NCI-H524 (cell line): ENCODE measurements at regions not wholly inside any gene's neighbourhood (a gene's known extent, or its start where the extent isn't known, plus 50 kb on each side); places are given as distances from the start of the nearest gene placed in this dataset.
A peak's percentile ranks its signal among the peaks of the same experiment; 100 is the strongest.
"Not testable (repeated sequence)": the region's sequence is repeated elsewhere in the genome, so short reads cannot be mapped to it uniquely, and the experiment has no call there.

ENCODE experiments used
- DNase-seq, 2 experiments: peaks; one replicate each; lab custom pipeline; 2025; lab: John Stamatoyannopoulos, UW

DNA sequence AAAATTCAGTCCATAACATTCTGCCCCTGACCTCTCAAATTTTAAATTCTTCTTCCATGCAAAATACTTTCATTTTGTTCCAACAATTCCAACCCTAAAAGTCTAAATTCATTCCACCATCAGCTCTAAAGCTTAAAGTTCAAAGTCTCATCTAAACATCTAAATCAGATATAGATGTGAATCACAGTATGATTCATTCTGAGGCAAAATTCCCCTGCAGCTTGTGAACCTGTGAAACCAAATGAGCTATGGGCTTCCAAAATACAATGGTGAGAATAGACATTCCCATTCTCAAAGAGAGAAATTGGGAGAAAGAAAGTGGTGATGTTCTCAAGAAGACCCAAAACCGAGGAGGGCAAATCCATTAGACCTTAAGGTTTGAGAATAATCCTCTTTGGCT is 309.8 kb downstream of the HIVEP2 start:
- DNase-seq = no peak

DNA sequence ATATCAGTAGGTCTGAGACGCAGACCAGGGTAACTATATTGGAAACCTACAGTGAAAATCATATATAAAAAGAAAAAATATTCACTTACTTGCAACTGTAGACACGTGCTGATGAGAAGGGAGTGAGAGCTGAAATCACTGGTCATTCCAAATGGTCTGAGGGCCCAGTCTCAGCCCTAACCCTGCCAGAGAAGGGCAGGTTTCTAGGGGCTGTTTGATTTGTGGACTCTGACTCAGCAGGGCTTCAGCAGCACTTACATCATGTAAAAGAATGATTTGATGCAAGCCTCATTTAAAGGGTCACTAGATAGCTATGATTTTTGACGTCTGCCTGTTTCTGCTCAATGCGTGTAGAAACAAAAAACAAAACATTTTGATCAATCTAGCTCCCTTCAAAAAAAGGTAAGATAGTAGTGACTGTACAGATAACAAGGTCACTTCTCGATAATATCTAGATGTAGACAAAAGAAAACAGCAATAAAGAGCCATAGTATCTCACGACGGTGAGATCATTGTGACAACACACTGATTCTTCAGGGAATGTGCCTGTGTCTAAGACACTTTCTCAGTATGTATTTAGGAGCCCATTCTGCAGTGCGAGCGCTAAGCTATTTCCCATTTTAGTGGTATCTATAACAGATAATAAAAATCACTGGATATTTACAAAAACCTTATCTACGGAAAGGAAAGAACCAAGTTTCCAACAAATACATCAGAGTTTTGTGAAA is 307.2 kb downstream of the HIVEP2 start:
- DNase-seq = no peak

DNA sequence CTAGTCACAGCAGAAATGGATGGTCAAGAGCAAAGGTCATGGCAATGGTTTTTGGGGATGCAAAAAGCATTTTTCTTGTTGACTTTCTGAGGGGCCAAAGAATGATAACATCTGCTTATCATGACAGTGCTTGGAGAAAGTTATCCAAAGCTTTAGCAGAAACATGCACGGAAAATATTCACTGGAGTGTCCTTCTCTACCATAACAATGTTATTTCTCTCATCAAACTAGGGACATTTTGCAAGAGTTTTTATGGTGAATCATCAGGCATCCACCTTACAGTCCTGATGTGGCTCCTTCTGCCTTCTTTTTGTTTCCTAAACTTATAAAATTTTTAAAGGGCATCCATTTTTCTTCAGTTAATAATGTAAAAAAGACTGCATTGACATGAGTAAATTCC is 302.3 kb downstream of the HIVEP2 start:
- no peak for DNase-seq

DNA sequence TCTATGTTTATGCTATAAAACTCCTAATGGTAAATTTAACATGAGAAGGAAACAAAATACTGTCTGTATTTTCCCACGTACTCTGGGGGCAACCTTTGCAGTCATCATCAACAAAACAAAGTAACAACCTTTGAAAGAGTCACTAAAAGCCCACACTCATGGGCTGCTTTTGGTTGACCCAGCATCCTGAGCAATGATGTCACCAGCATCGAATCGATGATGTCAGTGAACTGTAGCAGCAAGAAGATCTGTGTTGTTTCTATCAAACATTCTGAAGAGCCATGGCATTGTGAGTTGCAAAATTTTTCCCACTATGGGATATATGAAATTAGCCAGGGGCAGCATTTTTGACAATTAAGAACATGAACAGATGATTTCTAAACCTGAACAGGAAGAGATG is 300.1 kb downstream of the HIVEP2 start:
- no peak for DNase-seq

DNA sequence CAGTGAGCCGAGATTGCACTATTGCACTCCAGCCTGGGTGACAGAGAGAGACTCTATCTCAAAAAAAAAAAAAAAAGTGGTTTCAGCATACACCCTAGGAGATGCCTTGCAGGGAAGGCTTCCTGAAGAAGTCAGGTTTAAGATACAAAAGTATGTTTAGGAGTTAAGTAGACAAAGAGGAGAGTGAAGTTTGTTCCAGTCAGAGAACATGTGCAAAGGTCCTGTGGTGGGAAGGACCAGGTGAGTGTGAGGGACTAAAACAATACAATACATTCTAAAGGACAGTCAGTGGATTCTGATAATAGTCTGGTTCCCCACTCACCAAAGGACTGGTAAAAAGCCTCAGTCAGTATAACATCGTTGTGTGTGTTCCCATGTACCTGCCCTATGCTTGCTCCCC is 299.3 kb downstream of the HIVEP2 start:
- DNase-seq = no peak

DNA sequence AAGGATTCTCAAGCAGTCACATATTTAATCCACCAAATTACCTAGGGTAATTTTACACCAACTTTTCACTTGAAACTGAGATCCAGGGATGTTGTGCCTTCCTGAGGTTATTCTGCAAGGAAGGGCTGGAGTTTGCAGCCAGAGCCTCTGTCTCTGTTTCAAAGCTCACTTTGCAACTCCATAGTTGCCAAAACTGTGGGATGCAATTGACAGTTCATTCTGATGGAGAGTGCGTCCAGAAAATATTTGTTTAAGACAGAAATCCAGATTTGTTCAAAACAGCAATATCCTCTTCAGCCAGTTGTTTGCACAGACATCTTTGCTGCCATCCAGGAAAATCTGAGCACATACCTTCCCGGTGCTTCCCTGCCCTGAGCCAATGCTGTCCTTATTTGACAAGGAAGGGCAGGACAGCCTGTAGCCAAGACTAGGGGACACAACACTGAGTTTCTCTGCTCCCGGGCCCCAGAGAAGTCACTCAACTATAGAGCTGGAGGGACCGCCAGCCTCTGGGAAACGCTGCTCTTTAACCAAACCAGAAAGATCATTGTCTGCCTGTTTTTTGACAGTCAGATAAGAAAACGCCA is 297.4 kb downstream of the HIVEP2 start:
- no peak for DNase-seq

DNA sequence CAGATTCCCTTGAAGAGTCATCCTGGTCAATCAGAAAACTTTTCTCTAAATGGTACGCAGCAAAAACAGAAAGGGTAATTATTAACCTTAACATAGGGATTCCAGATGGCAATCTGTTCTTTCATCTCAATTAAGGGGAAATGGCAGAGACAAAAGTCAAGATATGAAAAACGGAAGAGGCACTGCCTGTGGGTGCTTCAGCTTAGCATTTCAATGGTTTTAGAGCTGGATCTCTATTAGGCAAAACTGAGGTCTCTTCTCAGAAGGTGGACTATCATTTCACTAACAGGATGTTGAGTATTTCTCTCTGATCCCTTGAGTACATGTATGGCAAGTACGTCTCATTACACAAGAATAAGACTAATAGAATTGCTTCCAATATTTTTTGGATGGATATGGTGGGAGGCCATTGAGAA is 296.9 kb downstream of the HIVEP2 start:
- DNase-seq = no peak

DNA sequence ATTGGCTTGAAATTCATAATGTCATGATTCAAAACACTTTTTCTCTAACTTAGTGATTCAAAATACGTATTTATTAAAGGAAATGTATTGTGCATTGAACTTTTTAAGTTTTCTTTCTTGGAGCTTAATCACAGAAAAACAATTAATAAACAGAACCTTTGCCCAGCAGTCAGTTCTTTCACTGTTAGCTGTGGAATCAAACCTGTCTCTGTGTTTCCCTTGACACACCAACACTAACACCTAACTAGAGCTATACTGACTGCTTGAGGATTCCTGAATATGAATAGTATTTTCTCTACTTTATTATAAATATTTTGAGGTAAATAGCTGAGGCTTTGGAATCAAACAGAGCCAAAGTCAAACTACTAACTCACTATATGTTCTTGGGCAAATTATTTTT is 296.4 kb downstream of the HIVEP2 start:
- DNase-seq = no peak

DNA sequence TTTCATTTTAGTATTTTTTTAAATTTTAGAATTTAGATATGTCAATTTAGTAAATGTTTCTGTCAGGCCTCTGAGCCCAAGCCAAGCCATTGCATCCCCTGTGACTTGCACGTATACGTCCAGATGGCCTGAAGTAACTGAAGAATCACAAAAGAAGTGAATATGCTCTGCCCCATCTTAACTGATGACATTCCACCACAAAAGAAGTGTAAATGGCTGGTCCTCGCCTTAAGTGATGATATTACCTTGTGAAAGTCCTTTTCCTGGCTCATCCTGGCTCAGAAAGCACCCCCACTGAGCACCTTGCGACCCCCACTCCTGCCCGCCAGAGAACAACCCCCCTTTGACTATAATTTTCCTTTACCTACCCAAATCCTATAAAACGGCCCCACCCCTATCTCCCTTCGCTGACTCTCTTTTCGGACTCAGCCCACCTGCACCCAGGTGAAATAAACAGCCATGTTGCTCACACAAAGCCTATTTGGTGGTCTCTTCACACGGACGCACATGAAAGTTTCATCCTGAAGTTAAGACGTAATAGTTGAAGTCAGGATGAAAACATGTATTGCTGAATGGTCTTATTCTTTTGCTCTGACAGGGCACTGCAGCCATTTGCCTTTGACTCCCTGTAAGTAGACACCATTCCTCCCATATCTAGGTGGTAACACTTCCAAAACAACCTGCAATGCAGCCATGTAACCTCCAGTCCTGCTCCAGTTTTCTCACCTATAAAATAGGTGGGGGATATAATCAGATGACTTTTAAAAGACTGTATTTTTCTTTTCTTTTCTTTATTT is 295.3 kb downstream of the HIVEP2 start:
- DNase-seq = not testable (repeated sequence)

DNA sequence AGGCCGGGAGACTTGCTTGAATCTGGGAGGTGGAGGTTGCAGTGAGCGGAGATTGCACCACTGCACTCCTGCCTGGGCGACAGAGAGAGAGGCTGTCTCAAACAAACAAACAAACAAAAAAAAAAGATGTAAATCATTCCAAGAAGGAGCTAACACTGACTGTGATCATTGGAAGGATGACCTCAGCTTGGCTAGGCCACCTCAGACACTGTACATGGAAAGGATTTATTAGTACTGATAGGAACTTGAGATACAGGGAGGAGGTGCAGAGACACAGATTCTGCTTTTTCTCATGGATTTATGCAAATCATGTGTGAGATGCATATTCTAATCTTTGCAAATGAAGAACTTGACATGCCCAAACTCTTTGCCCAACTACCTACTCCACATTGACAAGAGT is 293.6 kb downstream of the HIVEP2 start:
- no peak for DNase-seq

DNA sequence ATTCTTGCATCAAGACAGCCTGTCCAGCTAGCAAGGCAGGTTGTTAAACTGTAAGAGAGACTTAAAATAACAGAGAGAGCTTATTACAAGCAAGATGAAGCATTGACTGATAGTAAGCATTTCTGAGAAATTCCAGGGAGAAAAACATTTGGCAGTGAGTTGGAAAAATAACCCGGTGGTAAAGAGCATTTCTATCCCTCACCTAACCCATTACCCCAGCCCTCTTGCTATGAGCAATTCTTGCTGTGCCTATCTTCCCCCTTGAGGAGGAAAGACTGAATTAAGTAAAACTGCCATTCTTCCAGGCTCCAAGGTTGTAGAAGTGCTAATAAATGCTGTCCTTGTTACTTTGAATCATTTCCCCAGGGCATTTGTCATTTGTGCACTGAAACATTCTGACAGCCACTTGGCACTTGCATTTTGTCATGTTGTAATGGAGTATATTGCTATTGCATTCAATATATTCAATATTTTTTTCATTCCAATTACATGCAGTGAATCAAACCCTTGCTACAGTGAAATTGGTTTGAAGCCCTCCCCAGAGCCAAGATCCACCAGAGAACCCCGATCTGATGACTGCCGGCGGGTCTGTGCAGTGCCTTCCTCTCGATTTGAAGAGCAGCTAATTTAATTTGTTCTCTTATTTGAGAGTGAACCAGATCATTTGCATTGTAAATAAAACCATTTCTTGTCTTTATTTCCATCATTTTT is 291.1 kb downstream of the HIVEP2 start:
- DNase-seq = no peak

DNA sequence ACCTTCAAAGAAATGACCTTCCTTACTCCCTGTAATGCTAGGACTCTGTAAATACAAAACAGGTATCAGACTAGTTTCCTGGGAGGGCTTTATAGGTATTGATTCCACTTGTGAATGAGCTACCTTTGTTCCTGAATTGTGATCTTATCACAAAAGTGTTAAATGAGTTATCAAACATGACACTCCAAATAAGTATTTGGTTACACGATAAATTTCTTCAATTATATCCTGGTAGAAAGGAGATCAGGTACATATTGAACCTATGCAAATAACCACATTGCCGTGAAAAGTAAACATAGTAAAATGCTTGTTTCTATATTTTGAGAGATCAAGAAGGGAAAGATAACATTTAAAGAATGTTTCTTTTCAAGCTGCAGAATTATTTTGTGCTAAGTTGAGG is 285.3 kb downstream of the HIVEP2 start:
- no peak for DNase-seq

DNA sequence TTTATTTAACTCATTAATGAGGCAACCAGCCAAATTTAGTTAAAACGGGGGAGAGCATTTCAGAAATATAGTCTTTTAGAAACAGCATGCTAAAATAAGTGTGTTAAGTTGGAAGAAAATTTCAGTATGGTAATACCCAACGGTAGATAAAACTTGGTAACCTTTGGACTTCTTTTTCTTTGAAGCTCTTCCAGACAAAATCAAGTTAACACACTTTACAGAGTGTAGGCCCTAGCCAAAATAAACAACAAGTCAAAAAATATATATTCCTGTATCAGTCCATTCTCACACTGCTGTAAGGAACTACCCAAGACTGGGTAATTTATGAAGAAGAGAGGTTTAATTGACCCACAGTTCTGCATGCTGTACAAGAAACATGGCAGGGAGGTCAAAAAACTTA is 279.6 kb downstream of the HIVEP2 start:
- DNase-seq = no peak

DNA sequence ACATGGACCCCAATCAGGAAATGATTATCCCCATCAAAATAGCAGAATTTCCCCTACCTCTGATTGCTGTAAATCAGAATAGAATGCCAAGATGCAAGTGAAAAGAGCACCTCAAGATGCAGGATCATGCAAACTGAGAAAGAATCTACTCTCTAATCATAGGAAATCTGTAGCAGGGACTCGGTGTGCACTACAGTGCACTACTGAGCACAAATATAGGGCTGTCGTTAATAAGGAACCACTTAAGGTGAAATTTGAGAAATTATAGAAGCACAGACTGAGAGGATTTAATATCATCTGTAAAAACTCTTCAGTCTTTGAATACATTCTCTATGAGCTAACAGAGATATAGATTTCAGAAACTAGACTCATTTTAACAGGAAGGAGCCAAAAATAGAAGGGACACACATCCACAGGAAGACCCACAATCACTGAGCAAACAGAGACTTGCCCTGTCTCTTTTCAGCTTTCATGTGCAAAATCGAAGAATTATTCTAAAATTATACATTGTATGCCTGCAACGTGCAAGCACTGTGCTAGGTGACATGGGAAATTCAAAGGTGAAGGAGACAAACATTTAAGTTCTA is 278.3 kb downstream of the HIVEP2 start:
- DNase-seq = peak in 1 of 2 experiments; percentile 41

DNA sequence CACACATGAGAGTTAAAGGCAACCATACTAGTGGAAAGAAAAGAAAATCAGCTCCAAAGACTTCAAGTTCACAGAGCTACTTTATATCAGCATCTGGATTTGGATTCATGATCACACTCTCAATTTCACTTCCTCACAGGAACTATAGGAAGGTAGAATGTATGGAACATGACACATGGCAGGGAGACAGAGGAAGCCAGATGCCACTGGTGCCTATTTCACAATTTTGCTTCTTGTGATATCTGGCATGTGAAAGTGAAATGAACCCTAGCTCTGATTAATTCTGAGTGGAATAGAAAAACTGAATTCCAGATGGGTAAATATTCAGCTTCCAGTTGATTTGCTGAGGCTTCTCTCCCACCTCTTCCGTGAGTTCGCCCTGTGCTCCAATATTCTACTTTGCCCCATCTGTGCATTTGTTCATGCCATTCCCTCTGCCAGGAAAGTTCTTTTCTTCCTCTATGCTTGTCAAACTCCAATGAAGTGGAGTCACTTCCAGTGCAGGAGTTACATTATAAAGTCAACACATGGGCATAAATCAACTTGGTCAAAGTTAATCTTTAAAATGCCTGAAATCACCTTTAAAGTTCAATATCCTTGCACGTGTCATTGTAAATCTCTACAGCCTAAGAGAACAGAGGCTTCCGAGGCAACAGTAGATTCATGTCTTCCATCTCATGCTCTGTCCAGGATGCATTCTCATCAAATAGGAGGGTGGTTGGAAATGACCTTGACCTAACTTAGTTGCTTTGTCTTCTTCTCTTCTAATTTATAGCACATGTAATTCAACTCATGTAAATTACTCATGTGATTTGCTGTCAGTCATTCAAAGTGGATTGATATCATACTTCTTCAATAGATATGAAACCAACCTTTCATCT is 275.3 kb downstream of the HIVEP2 start:
- no peak for DNase-seq

DNA sequence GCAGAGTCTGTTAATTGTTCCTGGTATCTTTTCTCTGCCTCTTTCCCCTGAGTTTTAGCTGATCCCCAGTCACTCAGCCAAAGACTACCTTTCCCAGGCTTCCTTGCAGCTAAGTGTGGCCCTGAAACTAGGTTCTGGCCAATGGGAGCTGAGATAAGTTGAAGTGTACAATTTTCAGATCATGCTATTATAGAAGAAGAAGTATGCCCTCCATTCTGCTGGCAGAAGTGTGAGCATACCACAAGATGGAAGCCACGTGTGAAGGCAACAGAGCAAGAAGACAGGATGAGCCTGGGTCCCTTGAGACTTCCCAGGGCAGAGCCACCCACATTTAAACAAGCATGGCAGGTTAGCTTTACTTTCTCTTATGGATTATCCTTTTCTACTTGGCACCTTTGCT is 273.2 kb downstream of the HIVEP2 start:
- DNase-seq = no peak

DNA sequence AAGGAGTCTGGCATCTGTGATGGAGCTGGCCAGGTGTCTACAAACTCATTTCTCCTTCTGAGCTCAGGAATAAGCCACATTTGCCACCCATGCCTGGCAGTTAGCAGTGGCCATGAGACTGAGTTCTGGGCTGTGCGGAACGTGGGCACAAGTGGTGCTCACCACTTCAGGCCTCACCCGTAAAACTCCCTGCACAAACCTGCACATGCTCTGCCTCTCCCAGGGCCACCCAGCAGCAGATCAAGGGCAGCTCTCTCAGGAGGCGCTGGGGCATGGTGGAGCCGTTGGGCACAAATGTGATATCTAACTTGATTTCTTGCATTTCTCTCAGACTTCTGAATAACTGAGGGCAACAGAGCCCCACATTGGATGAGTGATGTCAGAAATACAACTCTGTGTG is 269.5 kb downstream of the HIVEP2 start:
- DNase-seq = no peak

DNA sequence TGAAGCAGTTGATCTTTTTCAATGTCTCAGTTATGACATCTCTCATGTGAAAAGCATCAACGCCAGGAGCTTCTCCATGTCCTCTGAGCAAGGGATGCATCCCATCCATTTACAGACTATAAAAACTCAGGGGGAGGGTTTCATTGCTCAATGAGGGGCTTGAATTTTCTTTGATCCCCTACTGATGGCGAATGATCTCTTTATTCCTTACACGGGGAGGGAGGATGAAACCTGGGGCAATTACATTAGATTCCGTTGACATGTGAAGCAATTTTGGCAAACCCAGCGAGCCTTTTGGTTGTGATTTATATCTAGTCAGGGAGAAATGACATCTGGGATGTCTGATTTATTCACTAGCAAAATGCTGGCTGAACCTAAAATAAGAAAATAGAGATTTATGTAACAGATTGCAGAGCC is 268.9 kb downstream of the HIVEP2 start:
- no peak for DNase-seq

DNA sequence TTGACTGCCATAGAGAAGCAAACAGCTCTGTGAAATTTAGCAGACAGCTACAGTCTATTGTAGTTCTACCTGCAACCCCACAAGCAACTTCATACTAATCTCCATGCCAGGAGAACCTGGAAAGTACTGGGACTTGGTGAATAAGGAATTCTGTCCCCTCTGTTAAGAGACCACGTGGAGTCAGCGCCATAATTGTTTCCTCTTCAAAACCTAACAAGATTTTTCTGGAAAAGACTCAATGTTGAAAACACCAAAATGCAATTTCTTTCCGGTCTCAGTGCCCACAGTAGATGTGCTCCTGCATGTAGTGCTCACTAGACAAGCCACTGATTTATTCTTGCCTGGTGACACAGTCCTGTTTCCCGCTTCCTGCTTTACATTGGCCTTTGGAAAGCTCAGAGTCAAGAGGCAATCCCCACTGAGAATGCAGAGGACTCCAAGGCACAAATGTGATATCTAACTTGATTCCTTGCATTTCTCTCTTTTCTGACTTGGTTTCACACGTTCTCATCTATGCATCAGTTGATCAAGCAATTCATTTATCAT is 268.3 kb downstream of the HIVEP2 start:
- DNase-seq = no peak

DNA sequence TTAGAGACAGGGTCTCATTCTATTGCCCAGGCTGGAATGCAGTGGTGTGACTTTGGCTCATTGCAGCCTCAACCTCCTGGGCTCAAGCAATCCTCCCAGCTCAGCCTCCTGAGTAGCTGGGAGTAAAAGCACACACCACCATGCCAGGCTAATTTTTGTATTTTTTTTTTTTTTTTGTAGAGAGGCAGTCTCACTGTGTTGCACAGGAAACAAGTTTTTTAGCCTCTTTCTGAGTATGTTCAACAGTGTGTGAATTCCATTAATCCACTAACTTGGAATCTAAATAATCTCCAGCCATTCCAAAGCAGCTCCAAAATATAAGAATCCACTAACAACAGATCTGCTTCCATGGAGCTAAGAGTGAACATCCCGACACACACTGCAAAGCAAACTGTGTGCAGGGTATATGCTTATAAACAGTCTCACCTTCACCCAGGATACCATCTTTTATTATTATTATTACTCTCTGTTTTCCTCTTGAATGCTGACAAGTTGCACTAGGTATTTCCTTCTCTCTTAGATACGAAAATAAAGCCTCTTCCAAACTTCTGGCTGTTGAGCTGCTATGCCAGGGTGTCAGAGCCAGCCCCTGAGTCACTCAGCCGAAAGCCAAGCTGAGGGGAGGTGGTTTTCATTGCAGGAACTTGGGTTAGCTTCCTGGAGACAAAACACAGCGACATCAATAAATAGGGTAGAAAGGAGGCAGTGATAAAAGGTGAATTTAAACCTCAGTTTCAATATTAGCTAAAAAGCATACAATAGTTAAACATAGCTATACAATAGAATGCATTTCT is 264.9 kb downstream of the HIVEP2 start:
- DNase-seq = no peak
